ENCODE measurements at regions not wholly inside any gene's neighbourhood (a gene's known extent, or its start where the extent isn't known, plus 50 kb on each side); places are given as distances from the start of the nearest gene placed in this dataset.

DNA sequence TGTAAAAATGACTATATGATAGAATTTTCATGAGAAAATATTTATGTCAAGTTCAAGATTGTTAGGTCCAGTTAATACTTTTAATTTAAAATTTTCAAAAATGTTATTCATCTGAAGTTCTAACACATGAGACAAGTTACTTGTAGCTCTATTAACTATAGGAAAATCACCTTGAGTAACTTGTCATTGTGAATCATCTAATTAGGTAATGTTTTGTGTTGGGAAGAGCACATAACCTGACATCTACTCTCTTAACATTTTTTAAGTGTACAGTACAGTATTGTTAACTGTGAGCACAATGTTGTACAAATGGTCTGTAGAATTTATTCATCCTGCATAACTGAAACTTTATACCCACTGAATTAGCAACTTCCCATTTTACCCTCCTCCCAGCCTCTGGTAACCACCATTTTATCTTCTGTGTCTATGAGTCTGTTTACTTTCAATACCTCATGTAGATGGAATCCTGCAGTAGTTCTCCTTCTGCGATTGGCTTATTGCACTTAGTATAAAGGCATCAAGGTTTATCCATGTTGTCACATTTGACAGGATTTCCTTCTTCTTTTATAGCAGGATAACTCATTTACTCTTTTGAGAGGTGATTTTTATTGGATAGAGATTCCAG is 54.6 kb downstream of the ARL4A start:
- DNase-seq: no peak

DNA sequence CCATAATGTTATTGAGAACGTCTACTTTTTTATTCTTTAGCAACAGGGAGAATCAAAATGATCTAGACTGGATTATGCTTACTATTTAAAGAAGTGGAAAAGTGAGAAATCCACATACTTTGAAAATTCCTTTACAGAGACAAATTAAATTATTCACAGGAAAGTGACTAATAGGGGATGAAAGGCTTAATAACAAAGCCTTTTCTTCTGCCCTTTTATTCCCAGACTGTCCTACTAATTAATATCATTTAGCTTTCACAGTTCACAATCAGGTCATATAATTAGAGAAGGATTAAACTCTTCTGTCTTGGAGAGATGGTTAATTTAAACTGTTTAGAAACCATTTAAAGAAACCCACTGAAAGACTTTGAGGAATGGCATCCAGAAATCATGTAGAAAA is 58.8 kb downstream of the ARL4A start:
- no peak for DNase-seq

DNA sequence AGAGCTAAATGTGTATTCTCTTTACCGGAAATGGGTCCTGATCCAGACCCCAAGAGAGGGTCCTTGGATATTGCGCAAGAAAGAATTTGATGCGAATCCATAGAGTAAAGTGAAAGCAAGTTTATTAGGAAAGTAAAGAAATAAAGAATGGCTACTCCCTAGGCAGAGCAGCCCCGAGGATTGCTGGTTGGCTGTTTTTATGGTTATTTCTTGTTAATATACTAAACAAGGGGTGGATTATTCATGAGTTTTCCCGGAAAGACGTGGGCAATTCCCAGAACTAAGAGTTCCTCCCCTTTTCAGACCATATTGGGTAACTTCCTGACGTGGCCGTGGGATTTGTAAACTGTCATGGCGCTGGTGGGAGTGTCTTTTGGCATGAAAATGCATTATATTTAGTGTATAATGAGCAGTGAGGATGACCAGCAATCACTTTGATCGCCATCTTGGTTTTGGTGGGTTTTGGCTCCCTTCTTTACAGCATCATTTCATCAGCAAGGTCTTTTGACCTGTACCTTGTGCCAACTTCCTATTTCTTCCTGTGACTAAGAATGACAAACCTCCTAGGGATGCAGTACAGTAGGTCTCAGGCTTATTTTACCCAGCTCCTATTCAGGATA is 60.4 kb downstream of the ARL4A start:
- no peak for DNase-seq

DNA sequence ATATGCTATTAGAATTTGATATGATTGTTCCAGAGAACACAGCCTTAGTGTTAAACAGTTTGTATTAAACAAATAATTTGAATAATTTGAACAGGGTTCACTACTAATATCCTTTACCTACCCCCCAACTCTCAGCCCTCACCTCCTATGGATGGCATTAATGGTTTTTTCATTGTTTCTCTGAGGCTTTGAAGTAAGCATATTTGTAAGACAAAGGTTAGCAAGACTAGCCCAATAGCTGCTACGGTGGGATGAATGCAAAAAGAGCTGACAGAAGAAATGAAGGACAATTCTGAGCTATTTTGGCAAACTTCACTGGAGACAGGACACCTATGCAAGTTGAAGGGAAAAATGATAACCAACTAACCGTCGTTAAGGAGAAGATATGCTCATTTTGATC is 61.6 kb downstream of the ARL4A start:
- no peak for DNase-seq

DNA sequence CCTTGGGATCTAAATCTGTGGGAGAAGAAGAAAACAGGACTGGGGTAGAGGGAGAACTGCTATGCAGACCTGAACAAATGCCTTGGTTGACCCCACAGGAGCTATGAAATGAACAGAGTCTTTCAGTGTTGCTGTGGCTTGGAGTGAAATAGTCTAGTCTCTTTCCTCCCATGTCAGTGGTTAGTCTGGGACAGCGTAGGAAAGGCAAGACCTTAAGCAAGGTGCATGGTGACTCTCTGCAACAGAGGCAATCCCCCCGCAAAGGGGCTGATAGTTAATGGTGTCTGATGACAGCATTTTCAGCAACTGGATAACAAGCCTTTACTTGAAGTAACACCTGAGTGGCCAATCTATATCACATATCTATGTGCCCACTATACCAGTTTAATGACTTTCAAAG is 62.3 kb downstream of the ARL4A start:
- no peak for DNase-seq

DNA sequence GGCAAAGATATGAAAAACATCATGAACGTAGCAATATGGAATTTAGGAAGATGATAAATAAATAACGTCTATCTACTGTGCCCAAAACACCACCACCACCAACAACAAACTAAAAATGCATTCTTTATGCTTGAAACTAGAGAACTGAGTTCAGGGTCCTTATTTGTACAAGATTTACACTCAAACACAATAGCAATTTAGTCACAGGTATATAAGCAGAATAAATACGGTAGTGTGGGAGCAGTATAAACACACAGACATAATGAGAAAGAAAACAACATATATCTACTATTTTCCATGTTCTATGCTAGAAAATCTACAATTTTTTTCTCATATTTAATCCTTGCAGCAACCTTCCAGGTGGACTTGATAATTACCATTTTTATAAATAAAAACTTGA is 64.3 kb downstream of the ARL4A start:
- DNase-seq: no peak

DNA sequence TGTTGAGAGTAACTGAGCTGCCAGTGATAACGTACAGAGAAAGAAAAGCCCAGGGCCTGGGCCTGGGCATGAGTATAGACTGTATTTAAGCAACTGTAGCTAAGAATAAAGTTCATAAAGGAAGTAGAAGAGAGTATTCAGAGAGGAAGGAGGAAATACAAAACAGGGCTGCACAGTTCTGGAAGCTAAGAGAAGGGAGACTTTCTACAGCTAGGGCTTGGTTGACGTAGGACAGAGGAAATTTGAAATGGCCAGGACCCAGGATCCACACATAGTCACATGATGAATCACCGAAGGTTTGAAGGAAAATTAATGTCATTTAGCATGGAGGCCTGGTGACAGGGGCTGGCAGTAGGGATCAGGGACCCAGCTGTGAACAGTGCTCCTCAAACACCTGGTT is 66.7 kb downstream of the ARL4A start:
- DNase-seq: no peak

DNA sequence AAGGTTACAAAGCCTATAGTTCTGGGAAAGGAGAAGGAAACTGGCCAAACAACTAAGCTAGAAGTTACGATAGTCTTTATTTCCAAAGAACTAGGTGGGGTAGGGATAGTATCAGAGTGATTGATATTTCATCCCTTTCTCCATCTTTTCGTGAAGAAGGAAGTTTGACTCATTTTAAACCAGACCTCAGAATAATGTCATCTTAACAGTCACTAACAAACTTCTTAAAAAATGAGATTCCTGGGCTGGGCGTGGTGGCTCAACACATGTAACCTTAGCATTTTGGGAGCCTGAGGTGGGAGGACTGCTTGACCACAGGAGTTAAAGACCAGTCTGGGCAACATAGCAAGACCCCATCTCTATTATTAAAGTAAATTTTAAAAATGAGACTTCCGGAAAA is 69.4 kb downstream of the ARL4A start:
- DNase-seq: no peak

DNA sequence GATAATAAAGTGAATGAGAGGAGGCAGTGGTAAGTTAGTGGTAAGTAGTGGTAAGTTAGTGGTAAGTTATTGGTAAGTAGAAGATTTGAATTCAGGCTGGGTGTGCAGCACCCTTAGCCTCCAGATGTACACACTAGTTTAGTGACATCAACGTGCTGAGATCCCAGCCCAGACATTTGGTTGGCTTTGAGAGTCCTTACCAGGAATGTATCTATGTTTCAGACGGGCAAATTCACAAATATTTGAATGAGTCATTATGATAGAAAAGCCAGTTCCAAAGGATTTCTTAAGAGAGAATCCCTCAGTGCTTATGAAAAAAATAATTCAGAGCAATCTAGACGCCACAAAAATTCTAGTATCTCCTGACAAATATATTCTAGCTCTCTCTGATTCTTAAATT is 70.0 kb downstream of the ARL4A start:
- DNase-seq: no peak

DNA sequence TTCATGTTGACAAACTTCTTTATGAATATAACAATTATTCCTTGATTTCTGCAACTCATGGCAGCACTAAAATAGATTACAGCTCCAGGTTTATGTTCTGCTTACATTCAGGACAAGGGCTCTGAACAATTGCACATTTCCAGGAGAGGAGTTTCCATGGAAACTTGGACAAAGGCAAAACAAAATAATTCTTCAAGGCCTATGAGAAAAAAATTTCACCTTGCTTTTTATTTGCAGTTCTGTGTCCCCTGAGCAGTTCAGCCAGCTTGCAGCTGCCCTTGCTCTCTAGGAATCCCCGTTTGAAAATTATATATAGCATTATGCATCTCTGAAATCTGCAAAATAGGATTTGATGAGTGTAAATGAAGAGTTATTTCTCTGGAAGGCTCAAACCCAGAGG is 71.7 kb downstream of the ARL4A start:
- DNase-seq: no peak

DNA sequence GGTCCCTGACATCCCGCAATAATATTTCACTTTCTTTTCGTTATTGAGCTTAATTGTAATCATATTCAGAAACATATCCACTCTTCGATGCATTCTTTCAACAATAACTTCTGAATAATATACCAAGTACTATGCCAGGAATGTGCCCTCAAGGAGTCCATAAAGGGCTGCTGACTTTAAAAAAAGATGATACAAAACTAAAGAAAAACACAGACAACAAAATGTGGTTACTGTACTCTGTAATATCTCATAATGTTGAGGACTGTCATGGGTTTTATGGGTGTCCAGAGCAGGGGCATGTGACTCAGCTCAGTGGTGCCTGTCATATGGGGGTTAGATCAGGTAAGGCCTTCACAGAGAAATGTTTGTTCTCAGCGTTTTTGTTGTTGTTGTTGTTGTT is 73.7 kb downstream of the ARL4A start:
- no peak for DNase-seq

DNA sequence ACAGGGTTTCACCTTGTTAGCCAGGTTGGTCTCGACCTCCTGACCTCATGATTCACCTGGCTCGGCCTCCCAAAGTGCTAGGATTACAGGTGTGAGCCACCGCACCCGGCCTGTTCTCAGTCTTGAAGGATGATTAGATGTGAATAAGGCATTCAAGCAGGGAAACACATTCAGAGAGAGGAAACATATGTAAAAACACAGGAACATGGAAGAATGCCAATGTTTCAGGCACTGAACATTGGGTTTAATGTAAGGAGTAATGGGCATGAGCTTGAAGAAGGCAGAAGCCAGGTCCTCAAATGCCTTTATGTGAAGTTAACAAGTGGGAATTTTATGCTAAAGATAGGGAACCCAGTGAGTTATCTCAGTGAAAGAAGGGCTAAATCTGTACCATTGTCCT is 74.3 kb downstream of the ARL4A start:
- no peak for DNase-seq

DNA sequence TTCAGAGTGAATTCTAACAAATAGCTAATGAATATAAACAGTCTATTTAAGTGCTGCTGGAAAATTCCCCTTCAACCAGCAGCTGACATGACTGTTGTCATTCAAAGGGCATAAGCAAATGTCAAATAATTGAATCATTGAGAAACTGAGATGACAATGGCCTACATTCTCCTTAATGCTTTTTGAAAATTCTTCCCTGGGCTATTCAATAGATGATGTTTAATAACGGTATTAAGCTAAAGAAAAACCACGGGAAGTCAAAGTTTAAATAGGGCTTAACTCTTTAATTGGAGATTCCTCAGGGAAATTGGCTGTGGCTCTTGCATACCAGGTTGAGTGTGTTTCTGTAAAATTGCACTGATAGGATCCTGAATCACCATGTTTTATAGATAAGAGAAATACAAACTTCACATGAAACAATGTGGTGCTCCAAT is 77.0 kb downstream of the ARL4A start:
- no peak for DNase-seq

DNA sequence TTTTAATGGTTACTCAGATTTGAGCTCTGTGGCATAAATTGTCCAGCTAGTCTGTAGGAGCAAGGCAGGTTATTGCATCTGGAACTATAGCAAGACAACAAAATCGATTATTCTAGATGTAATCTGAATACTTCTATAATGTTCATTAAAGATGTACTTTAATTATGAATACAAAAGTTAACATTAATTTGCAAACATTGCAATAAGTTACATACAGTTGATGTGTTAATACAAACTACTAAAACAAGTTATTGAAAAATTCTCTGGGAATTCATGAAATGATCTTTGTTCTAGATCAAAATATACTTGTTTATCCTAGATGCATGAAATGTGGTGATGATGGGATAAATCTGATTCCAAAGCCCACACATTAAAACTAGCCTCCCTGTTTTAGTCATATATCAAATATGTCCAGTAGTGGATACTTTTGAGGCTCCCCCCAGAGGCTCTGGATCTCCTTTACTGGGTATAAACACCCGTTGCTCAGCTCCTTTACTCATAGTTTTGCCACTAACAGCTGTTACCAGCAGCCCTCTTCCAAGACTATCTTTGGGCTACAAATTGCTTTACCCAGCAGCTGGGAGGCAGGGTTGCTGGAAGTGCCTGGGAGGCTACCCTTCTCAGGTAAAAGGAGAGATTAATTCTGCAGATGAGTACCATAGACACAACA is 78.1 kb downstream of the ARL4A start:
- DNase-seq: no peak

DNA sequence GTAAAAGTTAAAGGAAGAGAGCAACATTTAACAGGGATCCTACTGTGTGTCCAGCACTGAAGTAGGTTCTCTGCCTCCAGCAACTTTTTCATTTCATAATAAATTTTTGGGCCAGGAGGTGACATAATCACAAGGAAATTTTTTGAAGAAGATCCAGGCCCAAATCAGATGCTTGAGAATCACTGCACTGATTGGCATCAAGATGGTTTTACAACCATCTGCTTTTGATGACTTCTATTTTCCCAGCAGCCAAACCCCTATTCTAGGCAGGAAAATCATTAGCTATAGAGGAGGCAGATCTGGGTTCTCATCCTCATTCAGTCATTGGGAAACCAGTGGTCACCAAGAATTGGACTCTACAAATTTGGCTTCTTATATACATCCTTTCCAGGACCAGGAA is 79.0 kb downstream of the ARL4A start:
- DNase-seq: no peak

DNA sequence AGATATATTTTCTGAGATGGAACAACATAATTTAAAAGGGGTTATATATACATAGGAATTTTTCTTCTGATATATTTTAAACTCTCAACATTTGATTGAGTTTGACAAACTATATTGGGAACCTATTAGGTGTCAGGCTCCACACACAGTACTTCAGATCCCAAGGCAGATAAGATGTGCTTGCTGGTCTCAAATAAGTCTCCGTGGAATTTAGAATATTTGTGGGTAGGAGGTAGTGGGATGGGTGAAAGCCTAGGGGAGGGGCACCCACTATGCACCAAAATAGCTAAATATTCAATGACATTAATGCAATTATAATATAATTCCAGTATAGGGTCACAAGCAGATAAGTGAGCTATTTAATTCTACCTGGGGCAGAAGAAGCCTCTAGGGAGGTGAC is 81.5 kb downstream of the ARL4A start:
- DNase-seq: no peak

DNA sequence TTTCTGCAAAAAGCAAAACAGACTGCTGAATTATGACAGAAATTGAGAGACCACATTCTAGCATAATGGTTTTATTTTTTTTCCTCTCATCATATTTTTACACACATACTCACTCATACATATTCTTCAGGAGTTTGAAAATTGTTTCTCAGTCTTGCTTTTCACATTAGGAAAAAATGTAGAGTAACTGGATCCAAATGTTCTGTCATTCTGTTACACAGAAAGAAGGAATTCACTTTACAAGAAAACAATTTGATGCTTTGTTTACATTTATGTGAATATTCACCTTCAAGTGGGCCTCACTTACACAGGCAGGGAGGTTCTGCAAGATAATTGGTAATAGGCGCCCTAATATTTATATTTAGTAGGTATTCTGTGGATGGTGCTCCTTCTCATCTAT is 82.0 kb downstream of the ARL4A start:
- no peak for DNase-seq

DNA sequence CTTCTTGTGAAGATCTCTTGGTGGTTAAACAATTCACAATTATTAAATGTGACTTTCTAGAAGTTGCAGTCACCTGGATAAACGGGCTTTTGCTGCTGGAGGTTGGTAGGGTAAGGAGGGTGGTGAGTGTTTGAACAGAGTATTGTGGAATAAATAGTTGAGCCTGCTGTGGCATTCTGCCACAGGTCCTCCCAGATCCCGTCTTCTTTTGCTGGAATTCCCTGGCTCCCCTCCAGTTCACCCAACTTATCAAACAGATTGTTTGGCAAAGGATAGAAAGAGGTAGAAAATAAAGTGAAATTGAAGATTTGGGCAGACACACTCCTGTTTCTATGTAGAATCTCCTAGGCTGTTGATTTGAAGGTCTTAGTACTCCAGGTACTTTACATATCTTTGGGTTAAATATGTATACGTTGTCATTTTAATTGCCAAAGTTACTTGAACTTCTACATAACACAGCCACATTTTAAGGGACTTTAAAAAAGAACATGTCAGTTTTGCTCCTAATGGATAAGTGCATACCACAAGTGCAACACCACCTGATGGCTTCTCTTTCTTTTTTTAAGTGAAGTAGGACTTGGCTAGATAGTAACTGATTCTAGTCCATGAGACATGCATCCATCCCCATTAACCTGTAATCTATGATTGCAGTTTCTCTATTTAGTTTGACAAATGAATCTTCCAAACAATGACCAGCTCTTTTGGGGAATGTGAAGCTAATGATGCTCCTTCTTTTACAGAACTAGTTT is 83.0 kb downstream of the ARL4A start:
- DNase-seq: no peak

DNA sequence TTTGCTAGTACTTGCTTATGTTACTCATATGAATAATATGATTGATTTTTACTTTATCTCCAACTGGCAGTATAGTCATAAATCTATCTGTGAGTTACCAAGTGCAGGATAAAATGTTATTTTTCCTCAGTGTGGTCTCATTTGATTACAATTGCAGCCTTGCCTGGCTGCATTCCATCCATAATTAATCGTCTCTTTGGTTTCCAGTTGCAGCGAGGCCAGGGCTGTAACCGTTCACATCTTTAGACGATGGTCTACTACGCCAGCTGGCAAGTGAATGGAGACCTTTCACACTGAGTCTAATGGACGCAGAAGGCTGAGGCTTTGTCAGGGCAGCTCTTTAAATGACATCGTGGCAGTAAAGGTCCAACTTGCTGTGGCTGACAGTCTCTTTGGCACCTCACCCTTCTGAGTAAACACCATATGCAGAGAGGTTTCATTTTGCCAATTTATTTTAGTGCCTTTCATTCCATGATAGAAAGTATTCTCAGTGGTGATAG is 84.0 kb downstream of the ARL4A start:
- DNase-seq: no peak

DNA sequence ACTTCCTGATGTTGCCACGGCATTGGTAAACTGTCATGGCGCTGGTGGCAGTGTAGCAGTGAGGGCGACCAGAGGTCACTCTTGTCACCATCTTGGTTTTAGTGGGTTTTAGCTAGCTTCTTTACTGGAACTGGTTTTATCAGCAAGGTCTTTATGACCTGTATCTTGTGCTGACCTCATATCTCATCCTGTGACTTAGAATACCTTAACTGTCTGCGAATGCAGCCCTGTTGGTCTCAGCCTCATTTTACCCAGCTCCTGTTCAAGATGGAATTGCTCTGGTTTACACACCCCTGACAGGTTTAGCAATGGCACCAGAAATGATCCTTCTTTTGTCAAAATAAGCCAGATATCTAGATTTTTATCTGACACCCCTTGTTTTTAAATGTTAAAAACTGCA is 85.3 kb downstream of the ARL4A start:
- DNase-seq: no peak

DNA sequence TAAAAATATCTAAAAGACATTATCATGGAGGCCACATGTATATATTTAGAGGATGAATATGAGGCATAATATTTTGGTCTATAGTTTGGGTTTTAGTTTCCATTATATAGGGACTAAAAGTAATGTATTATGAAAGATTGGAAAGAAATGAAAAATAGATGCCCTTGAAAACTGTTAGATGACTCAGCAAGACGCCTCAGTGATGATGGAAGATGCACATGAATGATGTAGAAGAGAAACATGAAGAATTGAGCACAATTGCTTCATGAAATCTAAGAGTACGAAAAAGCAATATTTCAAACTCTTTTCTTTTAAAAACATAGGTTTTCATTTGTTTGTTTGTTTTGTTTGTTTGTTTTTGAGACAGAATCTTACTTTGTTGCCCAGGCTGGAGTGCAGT is 89.8 kb downstream of the ARL4A start:
- DNase-seq: no peak

DNA sequence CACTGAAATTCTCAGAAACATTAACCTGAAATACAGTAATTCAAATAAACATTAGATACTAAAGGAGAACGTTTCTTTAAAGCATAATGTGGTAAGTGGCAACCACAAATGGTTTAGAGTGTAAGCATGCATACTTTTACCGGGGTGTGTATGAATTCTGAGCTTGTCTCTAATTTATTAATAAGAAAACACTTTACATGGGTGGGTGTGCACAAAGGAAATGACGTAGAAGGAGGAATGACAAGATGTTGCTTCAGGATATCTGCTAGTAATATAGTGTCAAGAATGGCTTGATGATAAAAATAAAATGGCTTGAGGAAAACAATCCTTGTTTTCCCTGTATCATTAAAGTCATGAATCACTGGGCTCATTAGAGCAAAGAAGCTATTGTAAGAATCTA is 92.5 kb downstream of the ARL4A start:
- no peak for DNase-seq

DNA sequence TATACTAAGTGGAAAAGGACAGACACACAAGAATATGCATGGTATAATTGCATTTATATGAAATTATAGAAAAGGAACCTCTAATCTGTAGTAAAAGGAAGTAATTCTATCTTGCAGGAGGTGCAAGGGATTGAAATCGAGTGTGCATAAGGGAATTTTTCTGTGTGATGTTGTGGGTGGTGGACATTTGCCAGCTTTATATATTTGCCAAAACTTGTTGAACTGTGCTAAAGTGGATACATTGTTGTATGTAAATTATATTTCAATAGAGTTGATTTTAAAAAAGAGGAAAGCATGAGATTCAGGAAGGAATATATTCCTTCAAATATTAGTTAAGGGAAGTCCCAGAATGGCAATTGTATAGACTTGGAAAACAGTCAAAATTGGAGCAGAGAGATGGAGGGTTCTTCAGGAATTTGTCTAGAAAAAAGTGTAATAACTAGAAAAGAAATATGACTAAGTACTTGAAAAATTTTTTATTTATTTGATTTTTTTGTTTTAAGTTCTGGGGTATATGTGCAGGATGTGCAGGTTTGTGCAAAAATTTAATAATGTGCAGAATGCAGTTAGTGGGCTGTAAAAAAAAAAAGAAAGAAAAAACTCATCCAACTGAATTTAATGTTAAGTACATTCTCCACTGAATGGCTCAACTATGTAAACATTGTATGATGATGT is 96.1 kb downstream of the ARL4A start:
- no peak for DNase-seq
